ENCODE measurements at regions not wholly inside any gene's neighbourhood (a gene's known extent, or its start where the extent isn't known, plus 50 kb on each side); places are given as distances from the start of the nearest gene placed in this dataset.

- no peak for DNase-seq (ENCODE audit: low read depth)
- TF ChIP-seq, protein P1, sequence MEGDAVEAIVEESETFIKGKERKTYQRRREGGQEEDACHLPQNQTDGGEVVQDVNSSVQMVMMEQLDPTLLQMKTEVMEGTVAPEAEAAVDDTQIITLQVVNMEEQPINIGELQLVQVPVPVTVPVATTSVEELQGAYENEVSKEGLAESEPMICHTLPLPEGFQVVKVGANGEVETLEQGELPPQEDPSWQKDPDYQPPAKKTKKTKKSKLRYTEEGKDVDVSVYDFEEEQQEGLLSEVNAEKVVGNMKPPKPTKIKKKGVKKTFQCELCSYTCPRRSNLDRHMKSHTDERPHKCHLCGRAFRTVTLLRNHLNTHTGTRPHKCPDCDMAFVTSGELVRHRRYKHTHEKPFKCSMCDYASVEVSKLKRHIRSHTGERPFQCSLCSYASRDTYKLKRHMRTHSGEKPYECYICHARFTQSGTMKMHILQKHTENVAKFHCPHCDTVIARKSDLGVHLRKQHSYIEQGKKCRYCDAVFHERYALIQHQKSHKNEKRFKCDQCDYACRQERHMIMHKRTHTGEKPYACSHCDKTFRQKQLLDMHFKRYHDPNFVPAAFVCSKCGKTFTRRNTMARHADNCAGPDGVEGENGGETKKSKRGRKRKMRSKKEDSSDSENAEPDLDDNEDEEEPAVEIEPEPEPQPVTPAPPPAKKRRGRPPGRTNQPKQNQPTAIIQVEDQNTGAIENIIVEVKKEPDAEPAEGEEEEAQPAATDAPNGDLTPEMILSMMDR (IDR thresholded peaks at IDR 0.05; ENCODE audit: low read depth, low read length): no peak
- TF ChIP-seq POLR2A (IDR thresholded peaks at IDR 0.05; ENCODE audit: extremely low read depth, insufficient read length): no peak
- no peak for TF ChIP-seq MYC (IDR thresholded peaks at IDR 0.05; ENCODE audit: low read depth, low read length)
- no peak for TF ChIP-seq MAX (IDR thresholded peaks at IDR 0.05; ENCODE audit: low read depth, low read length)
Measured at GRCh38 chr18:65498605-65499004, 252.2 kb upstream of the CDH7 start.

GRCh38 chr18:65487569-65487968, 263.2 kb upstream of the CDH7 start:
- no peak overlapping the region for H3K4me3 ChIP-seq (ENCODE audit: low read depth, low read length)
- TF ChIP-seq, protein P1 (IDR thresholded peaks at IDR 0.05; ENCODE audit: low read depth, low read length): no peak
- TF ChIP-seq POLR2A (IDR thresholded peaks at IDR 0.05; ENCODE audit: extremely low read depth, insufficient read length): no peak
- no peak for TF ChIP-seq MYC (IDR thresholded peaks at IDR 0.05; ENCODE audit: low read depth, low read length)
- no peak for TF ChIP-seq MAX (IDR thresholded peaks at IDR 0.05; ENCODE audit: low read depth, low read length)
- no peak for DNase-seq (ENCODE audit: low read depth)

More at GRCh38 chr18:65498605-65499004, 252.2 kb upstream of the CDH7 start:
- H3K4me3 ChIP-seq (ENCODE audit: low read depth, low read length): no peak overlapping the region

GRCh38 chr18:65477455-65477854, 273.4 kb upstream of the CDH7 start:
- no peak overlapping the region for H3K4me3 ChIP-seq (ENCODE audit: low read depth, low read length)
- no peak for DNase-seq (ENCODE audit: low read depth)
- TF ChIP-seq MYC (IDR thresholded peaks at IDR 0.05; ENCODE audit: low read depth, low read length) (no peak), MAX (IDR thresholded peaks at IDR 0.05; ENCODE audit: low read depth, low read length) (no peak), POLR2A (IDR thresholded peaks at IDR 0.05; ENCODE audit: extremely low read depth, insufficient read length) (no peak)
- TF ChIP-seq, protein P1 (IDR thresholded peaks at IDR 0.05; ENCODE audit: low read depth, low read length): no peak

GRCh38 chr18:65468881-65469280, 281.9 kb upstream of the CDH7 start:
- TF ChIP-seq, protein P1 (IDR thresholded peaks at IDR 0.05; ENCODE audit: low read depth, low read length): no peak
- TF ChIP-seq MAX (IDR thresholded peaks at IDR 0.05; ENCODE audit: low read depth, low read length) (no peak), POLR2A (IDR thresholded peaks at IDR 0.05; ENCODE audit: extremely low read depth, insufficient read length) (no peak), MYC (IDR thresholded peaks at IDR 0.05; ENCODE audit: low read depth, low read length) (no peak)
- DNase-seq (ENCODE audit: low read depth): no peak
- H3K4me3 ChIP-seq (ENCODE audit: low read depth, low read length): no peak overlapping the region

- H3K4me3 ChIP-seq (ENCODE audit: low read depth, low read length): no peak overlapping the region
- DNase-seq (ENCODE audit: low read depth): no peak
- no peak for TF ChIP-seq POLR2A (IDR thresholded peaks at IDR 0.05; ENCODE audit: extremely low read depth, insufficient read length)
Measured at GRCh38 chr18:65464361-65464760, 286.5 kb upstream of the CDH7 start.

DNA sequence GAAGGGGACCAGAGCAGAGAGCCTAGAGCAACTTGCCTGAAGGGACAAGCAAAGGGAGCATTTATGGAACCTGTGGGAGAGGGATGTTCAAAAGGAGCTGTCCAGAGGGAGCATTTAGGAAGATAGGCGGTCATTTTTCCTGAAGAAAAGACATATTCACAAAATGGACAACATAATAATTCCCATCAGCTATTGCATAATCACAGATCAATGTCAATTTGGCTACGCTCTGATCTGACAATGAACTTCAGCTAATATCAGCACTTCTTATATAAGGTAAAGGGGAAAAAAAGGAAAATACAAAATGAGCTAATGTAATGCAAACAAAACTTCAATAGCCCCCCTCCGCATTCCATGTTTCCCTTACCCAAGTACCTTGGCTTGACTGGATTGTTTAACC, 291.1 kb upstream of the CDH7 start:
- H3K4me3 ChIP-seq (ENCODE audit: low read depth, low read length): no peak overlapping the region
- no peak for DNase-seq (ENCODE audit: low read depth)
- TF ChIP-seq MYC (IDR thresholded peaks at IDR 0.05; ENCODE audit: low read depth, low read length) (no peak), MAX (IDR thresholded peaks at IDR 0.05; ENCODE audit: low read depth, low read length) (no peak), POLR2A (IDR thresholded peaks at IDR 0.05; ENCODE audit: extremely low read depth, insufficient read length) (no peak)
- TF ChIP-seq, protein P1 (IDR thresholded peaks at IDR 0.05; ENCODE audit: low read depth, low read length): no peak
